ENCODE measurements at regions not wholly inside any gene's neighbourhood (a gene's known extent, or its start where the extent isn't known, plus 50 kb on each side); places are given as distances from the start of the nearest gene placed in this dataset.

DNA sequence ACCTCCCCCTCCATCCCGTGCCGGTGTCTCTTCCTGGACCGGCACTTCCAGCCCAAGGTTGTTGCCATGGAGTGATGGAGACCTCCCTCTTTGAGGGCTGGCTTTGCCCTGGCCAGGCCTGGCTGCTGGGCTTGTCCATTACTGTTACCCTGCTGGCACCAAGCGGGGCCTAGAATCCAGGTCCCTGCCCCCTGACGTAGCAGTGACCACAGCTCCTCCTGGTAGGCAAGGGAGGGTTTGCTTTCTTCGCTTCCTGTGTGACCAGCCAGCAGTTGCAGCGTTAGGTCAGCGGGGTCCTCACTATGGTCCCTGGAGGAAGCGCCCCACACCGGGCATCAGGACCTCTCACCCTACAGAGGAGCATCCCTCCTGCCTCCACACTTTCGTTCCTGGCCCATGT, 146.7 kb upstream of the COL5A1 start:
- H3K27me3 ChIP-seq (ENCODE audit: insufficient read depth, low read depth, severe bottlenecking): no peaks in the 10 kb centered on the region
- H3K36me3 ChIP-seq: no peaks in the 10 kb centered on the region
- H3K9me3 ChIP-seq (ENCODE audit: severe bottlenecking): peaks cover 4% of the 10 kb centered on the region
- peak overlapping the region; percentile 44 for H3K27ac ChIP-seq
- TF ChIP-seq, protein P1, sequence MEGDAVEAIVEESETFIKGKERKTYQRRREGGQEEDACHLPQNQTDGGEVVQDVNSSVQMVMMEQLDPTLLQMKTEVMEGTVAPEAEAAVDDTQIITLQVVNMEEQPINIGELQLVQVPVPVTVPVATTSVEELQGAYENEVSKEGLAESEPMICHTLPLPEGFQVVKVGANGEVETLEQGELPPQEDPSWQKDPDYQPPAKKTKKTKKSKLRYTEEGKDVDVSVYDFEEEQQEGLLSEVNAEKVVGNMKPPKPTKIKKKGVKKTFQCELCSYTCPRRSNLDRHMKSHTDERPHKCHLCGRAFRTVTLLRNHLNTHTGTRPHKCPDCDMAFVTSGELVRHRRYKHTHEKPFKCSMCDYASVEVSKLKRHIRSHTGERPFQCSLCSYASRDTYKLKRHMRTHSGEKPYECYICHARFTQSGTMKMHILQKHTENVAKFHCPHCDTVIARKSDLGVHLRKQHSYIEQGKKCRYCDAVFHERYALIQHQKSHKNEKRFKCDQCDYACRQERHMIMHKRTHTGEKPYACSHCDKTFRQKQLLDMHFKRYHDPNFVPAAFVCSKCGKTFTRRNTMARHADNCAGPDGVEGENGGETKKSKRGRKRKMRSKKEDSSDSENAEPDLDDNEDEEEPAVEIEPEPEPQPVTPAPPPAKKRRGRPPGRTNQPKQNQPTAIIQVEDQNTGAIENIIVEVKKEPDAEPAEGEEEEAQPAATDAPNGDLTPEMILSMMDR (IDR thresholded peaks at IDR 0.05; ENCODE audit: low read depth, low read length): no peak
- H3K4me3 ChIP-seq (ENCODE audit: low read depth, low read length): no peak overlapping the region
- DNase-seq: no peak

GRCh38 chr9:134495881-134496412, 145.7 kb upstream of the COL5A1 start:
- H3K9me3 ChIP-seq (ENCODE audit: severe bottlenecking): peaks cover 14% of the 10 kb centered on the region
- H3K27me3 ChIP-seq (ENCODE audit: insufficient read depth, low read depth, severe bottlenecking): no peaks in the 10 kb centered on the region
- no peak for DNase-seq
- no peaks in the 10 kb centered on the region for H3K36me3 ChIP-seq
- TF ChIP-seq, protein P1 (IDR thresholded peaks at IDR 0.05; ENCODE audit: low read depth, low read length): no peak
- H3K27ac ChIP-seq: no peak overlapping the region
- H3K4me3 ChIP-seq (ENCODE audit: low read depth, low read length): no peak overlapping the region

DNA sequence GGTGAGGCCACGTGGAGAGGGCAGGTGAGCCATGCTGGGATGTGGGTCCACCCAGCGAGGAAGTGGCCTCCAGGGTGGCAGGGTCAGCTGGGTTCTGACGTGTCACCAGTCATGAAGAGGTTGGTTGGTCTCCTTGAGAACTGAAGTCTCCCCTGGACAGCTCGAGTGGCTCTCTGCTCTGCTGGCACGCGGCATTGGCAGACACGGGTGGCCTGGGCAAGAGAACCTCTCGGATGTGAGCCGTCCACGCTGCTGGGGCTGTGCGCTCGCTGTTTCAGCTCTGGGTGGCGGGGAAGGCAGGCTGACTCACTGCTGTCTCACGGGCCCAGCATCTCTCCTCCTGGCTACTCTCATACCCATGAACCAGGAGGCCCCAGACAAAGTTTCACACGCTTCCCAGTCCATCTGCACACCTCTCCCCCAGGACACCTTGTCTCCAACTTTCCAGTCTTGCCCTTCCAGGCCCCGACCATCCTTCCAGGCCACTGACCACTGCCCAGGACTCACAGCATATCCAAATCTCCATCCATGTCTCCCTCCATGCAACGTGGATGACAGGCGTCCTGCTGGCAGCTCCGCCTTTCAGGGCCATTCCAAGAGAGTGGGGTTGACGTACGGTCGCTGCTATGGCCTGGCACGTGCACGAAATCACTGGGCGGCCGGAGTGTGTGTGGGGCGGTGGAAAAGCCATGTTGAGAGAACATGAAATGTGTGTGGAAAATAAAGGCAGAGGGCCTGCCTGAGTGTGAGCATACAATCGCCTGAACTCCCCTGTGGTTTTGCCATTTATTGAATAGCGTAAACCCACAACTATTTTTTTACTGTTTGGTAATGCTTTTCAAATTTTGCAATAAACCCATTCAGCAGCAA, 145.0 kb upstream of the COL5A1 start:
- peaks cover 15% of the 10 kb centered on the region for H3K9me3 ChIP-seq (ENCODE audit: severe bottlenecking)
- no peaks in the 10 kb centered on the region for H3K36me3 ChIP-seq
- no peaks in the 10 kb centered on the region for H3K27me3 ChIP-seq (ENCODE audit: insufficient read depth, low read depth, severe bottlenecking)
- DNase-seq: no peak
- TF ChIP-seq, protein P1 (IDR thresholded peaks at IDR 0.05; ENCODE audit: low read depth, low read length): no peak
- H3K27ac ChIP-seq: no peak overlapping the region
- H3K4me3 ChIP-seq (ENCODE audit: low read depth, low read length): no peak overlapping the region

- Histone ChIP-seq H3K36me3 (no peaks in the 10 kb centered on the region), H3K27ac (no peak overlapping the region), H3K27me3 (ENCODE audit: insufficient read depth, low read depth, severe bottlenecking) (no peaks in the 10 kb centered on the region), H3K9me3 (ENCODE audit: severe bottlenecking) (peaks cover 15% of the 10 kb centered on the region), H3K4me3 (ENCODE audit: low read depth, low read length) (no peak overlapping the region)
- DNase-seq: no peak
- TF ChIP-seq, protein P1 (IDR thresholded peaks at IDR 0.05; ENCODE audit: low read depth, low read length): no peak
Observed at GRCh38 chr9:134497283-134497860, 144.2 kb upstream of the COL5A1 start.

- Histone ChIP-seq H3K4me3 (ENCODE audit: low read depth, low read length) (no peak overlapping the region), H3K27ac (no peak overlapping the region), H3K36me3 (no peaks in the 10 kb centered on the region), H3K9me3 (ENCODE audit: severe bottlenecking) (peaks cover 15% of the 10 kb centered on the region), H3K27me3 (ENCODE audit: insufficient read depth, low read depth, severe bottlenecking) (no peaks in the 10 kb centered on the region)
- DNase-seq: no peak
- TF ChIP-seq, protein P1 (IDR thresholded peaks at IDR 0.05; ENCODE audit: low read depth, low read length): no peak
Observed at GRCh38 chr9:134498814-134499166, 142.8 kb upstream of the COL5A1 start.
